AG09309 (cell line): ENCODE measurements at regions not wholly inside any gene's neighbourhood (a gene's known extent, or its start where the extent isn't known, plus 50 kb on each side); places are given as distances from the start of the nearest gene placed in this dataset.

Experiments
- DNase-seq: peaks from one replicate; pipeline ENCODE4 v3.0.0-alpha.2; 2010; ENCODE audit warnings: low read depth
- H3K4me3 ChIP-seq: 2 replicates; pipeline ENCODE4 v1.5.1; 2011; ENCODE audit warnings: mild to moderate bottlenecking, low read depth, low read length, moderate library complexity; ENCODE audit not compliant: control insufficient read depth
- TF ChIP-seq, protein P1 (sequence below): IDR thresholded peaks from 2 replicates; pipeline ENCODE4 v1.5.1; 2011; ENCODE audit warnings: mild to moderate bottlenecking, low read depth, low read length, inconsistent platforms; ENCODE audit not compliant: insufficient read depth, control insufficient read depth; ENCODE audit errors: missing control alignments

DNA sequence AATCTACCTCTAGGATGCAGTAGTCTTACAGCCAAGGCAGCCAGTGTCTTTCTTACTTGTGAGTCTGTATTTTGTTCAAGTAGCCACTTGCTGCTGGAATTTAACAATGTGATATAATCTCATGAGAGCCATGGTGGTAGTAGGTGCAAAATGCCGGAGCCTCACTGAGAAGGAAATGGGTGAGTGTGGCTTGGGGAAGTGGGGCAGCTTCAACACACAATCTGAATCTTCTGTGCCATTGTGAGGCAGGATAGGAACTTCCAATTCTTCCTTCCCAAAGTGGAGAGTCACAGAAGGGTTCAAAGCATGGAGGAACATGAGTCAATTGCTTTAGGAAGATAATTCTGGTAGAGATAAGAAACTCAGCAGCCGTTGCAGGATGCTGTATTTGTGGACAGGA, 158.7 kb upstream of the APCDD1 start:
- DNase-seq: no peak
- H3K4me3 ChIP-seq: no peak overlapping the region
- TF ChIP-seq, protein P1, sequence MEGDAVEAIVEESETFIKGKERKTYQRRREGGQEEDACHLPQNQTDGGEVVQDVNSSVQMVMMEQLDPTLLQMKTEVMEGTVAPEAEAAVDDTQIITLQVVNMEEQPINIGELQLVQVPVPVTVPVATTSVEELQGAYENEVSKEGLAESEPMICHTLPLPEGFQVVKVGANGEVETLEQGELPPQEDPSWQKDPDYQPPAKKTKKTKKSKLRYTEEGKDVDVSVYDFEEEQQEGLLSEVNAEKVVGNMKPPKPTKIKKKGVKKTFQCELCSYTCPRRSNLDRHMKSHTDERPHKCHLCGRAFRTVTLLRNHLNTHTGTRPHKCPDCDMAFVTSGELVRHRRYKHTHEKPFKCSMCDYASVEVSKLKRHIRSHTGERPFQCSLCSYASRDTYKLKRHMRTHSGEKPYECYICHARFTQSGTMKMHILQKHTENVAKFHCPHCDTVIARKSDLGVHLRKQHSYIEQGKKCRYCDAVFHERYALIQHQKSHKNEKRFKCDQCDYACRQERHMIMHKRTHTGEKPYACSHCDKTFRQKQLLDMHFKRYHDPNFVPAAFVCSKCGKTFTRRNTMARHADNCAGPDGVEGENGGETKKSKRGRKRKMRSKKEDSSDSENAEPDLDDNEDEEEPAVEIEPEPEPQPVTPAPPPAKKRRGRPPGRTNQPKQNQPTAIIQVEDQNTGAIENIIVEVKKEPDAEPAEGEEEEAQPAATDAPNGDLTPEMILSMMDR: no peak

DNA sequence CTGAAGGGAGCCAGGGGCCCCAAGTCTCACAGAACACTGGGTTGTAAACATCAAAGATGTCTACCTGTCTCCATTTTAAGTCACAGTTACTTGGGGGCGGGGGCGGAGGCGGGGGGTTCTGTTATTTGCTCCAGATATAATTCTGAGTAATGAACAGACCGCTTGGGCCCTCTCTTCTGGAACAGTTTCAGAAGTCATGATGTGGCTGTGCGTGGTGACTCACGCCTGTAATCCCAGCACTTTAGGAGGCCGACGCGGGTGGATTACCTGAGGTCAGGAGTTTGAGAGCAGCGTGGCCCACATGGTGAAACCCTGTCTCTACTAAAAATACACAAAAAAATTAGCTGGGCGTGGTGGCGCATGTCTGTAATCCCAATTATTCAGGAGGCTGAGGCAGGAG, 157.9 kb upstream of the APCDD1 start:
- DNase-seq: no peak
- no peak overlapping the region for H3K4me3 ChIP-seq
- TF ChIP-seq, protein P1: no peak

DNA sequence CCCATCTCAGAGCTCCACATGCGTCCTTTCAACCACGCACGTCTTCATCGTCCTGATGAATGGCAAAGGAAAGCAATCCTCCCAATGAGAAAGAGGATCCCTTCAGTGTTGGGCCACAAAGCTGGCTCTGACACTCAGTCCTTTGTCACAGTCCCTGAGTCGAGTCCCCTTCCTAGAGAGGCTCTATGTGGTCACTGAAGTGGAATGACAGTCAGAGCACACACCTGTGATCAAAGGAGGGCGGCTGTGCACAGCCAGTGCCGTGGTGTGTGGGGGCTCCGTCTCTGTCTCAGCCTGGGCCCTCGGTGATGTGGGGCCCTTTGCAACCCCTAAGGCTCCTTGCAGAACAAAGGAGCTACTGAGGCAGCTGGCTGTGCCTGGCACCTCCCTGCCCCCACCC, 157.3 kb upstream of the APCDD1 start:
- DNase-seq: no peak
- H3K4me3 ChIP-seq: no peak overlapping the region
- TF ChIP-seq, protein P1: no peak

DNA sequence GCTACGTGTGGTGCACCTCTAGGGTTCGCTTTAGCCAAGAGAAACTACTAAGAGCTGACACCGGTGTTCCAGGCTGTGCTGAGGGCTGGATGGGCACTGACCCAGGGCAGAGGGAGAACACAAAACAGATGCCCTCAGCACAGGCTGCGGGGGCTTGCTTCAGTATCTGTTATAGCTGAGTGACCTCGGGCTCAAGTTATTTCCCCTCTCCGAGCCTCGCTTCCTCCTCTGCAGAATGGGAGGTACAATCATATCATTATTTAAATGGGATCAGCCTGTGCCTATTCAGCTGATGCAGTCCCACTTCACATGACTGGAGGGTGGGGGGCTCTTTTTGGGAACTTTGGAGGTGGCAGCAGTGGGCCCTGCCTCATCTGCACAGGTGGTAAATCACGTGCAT, 156.1 kb upstream of the APCDD1 start:
- H3K4me3 ChIP-seq: no peak overlapping the region
- DNase-seq: no peak
- TF ChIP-seq, protein P1: no peak

DNA sequence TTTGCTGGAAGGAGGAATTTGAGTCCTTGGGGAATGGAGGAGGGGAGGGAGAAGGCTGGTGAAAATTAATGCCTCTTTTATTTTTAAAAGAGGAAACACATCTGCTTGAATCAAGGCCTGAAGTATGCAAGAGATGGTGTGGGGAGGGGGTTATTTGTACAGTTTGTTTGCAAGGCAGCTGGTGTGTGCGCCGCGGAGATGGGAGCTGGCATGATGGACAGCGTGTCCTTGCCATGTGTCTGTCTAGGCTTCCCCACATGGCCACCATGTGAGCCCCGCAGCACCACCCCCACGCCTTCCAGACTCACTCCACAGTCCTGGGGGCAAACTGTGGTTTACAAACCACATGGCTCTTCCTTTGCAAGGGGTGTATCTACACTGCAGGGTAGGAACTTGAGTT, 154.8 kb upstream of the APCDD1 start:
- TF ChIP-seq, protein P1: no peak
- no peak for DNase-seq
- H3K4me3 ChIP-seq: no peak overlapping the region

DNA sequence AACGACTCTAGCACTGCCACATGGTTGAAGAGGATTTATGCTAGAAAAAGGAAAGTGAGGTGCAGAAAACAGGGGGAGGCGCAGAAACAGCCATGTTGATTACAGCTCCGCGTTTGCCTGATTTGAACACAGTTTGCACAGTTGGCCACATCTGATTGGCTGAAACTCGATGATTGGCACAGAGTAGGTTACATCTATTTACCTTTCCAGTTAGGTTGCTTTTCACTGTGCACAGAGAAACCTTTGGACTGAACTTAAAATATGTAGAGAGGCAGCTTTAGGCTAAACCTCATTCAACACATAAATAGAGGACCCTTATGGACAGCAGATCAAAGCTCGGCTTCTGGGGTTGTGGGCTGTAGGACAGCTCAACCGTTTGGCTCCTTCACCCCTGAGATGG, 153.7 kb upstream of the APCDD1 start:
- DNase-seq: no peak
- H3K4me3 ChIP-seq: no peak overlapping the region
- TF ChIP-seq, protein P1: no peak
